ENCODE measurements at regions not wholly inside any gene's neighbourhood (a gene's known extent, or its start where the extent isn't known, plus 50 kb on each side); places are given as distances from the start of the nearest gene placed in this dataset.

GRCh38 chr10:31192475-31192874 lies 126.5 kb upstream of the ZEB1 start:
- H3K9ac ChIP-seq (ENCODE audit: low read length): no peak overlapping the region
- DNase-seq: no peak

GRCh38 chr10:31194986-31195385 lies 124.0 kb upstream of the ZEB1 start:
- H3K36me3 ChIP-seq (ENCODE audit: insufficient read depth, low read length): no peaks in the 10 kb centered on the region
- no peak for DNase-seq
- H3K27ac ChIP-seq (ENCODE audit: low read length): no peak overlapping the region
- H2AFZ ChIP-seq (ENCODE audit: low read length): no peak overlapping the region
- no peak overlapping the region for H3K4me2 ChIP-seq (ENCODE audit: low read depth, low read length, poor library complexity, severe bottlenecking)
- no peaks in the 10 kb centered on the region for H3K9me2 ChIP-seq (replicated peaks; ENCODE audit: insufficient read depth, low read length)
- H3K9ac ChIP-seq (ENCODE audit: low read length): no peak overlapping the region
- no peak overlapping the region for H3K4me3 ChIP-seq (ENCODE audit: low read length)
- H3K4me1 ChIP-seq (ENCODE audit: low read length): no peaks in the 10 kb centered on the region
- no peaks in the 10 kb centered on the region for H3K27me3 ChIP-seq (ENCODE audit: low read length)
- no peaks in the 10 kb centered on the region for H3K79me2 ChIP-seq (ENCODE audit: low read length)
- H3K9me3 ChIP-seq (ENCODE audit: low read length): no peaks in the 10 kb centered on the region
- no peaks in the 10 kb centered on the region for H4K20me1 ChIP-seq (ENCODE audit: insufficient read depth, low read depth, low read length)

More at GRCh38 chr10:31192475-31192874, 126.5 kb upstream of the ZEB1 start:
- H3K36me3 ChIP-seq (ENCODE audit: insufficient read depth, low read length): no peaks in the 10 kb centered on the region
- no peak overlapping the region for H3K27ac ChIP-seq (ENCODE audit: low read length)
- H3K9me2 ChIP-seq (replicated peaks; ENCODE audit: insufficient read depth, low read length): no peaks in the 10 kb centered on the region
- no peaks in the 10 kb centered on the region for H3K27me3 ChIP-seq (ENCODE audit: low read length)
- no peaks in the 10 kb centered on the region for H3K4me1 ChIP-seq (ENCODE audit: low read length)
- H3K4me2 ChIP-seq (ENCODE audit: low read depth, low read length, poor library complexity, severe bottlenecking): no peak overlapping the region
- no peaks in the 10 kb centered on the region for H3K79me2 ChIP-seq (ENCODE audit: low read length)
- H4K20me1 ChIP-seq (ENCODE audit: insufficient read depth, low read depth, low read length): no peaks in the 10 kb centered on the region
- H2AFZ ChIP-seq (ENCODE audit: low read length): no peak overlapping the region
- no peaks in the 10 kb centered on the region for H3K9me3 ChIP-seq (ENCODE audit: low read length)
- no peak overlapping the region for H3K4me3 ChIP-seq (ENCODE audit: low read length)

DNA sequence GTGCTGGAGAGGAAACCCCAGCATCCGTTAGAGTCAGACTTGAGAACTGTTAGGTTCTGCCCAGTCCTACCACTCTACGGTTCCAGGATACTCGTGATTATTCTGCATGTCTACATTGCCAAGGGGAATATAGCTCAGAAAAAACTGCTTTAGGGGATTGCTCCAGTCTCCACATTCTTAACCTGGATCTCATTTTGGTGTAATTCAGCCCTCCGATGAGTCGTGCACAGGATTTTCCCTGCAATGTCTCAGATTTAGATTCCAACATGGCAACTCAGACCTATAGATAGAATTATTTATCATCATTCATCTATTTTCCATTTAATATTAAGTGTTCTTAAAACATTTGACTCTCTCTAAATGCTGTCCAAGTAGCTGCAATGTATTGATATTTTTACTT lies 121.1 kb upstream of the ZEB1 start:
- Histone ChIP-seq H3K36me3 (ENCODE audit: insufficient read depth, low read length) (no peaks in the 10 kb centered on the region), H3K9me2 (replicated peaks; ENCODE audit: insufficient read depth, low read length) (no peaks in the 10 kb centered on the region), H3K4me2 (ENCODE audit: low read depth, low read length, poor library complexity, severe bottlenecking) (no peak overlapping the region), H2AFZ (ENCODE audit: low read length) (no peak overlapping the region), H3K27ac (ENCODE audit: low read length) (no peak overlapping the region), H3K9me3 (ENCODE audit: low read length) (no peaks in the 10 kb centered on the region), H3K9ac (ENCODE audit: low read length) (no peak overlapping the region), H3K79me2 (ENCODE audit: low read length) (no peaks in the 10 kb centered on the region), H3K4me3 (ENCODE audit: low read length) (no peak overlapping the region), H3K27me3 (ENCODE audit: low read length) (no peaks in the 10 kb centered on the region), H3K4me1 (ENCODE audit: low read length) (no peaks in the 10 kb centered on the region), H4K20me1 (ENCODE audit: insufficient read depth, low read depth, low read length) (no peaks in the 10 kb centered on the region)
- DNase-seq: no peak

- H3K27me3 ChIP-seq (ENCODE audit: low read length): no peaks in the 10 kb centered on the region
- H3K9ac ChIP-seq (ENCODE audit: low read length): no peak overlapping the region
- no peaks in the 10 kb centered on the region for H3K9me2 ChIP-seq (replicated peaks; ENCODE audit: insufficient read depth, low read length)
Observed at GRCh38 chr10:31204090-31204489, 114.9 kb upstream of the ZEB1 start.

DNA sequence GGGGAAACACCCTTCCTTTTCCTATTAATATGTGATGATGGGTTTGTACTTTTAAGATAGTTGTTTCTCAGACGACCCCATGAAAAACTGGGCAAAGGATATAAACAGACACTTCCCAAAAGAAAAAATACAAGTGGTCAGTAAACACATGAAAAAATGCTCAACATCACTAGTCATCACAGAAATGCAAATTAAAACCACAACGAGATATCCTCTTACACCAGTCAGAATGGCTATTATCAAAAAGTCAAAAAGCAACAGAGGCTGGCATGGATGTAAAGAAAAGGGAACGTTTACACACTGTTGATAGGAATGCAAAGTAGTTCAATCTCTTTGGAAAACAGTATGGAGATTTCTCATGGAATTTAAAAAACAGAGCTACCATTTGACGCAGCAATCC lies 111.4 kb upstream of the ZEB1 start:
- H3K4me3 ChIP-seq (ENCODE audit: low read length): no peak overlapping the region
- H3K4me1 ChIP-seq (ENCODE audit: low read length): no peaks in the 10 kb centered on the region
- H3K4me2 ChIP-seq (ENCODE audit: low read depth, low read length, poor library complexity, severe bottlenecking): no peak overlapping the region
- no peak overlapping the region for H2AFZ ChIP-seq (ENCODE audit: low read length)
- H3K9me2 ChIP-seq (replicated peaks; ENCODE audit: insufficient read depth, low read length): no peaks in the 10 kb centered on the region
- H4K20me1 ChIP-seq (ENCODE audit: insufficient read depth, low read depth, low read length): no peaks in the 10 kb centered on the region
- H3K27ac ChIP-seq (ENCODE audit: low read length): no peak overlapping the region
- H3K9ac ChIP-seq (ENCODE audit: low read length): no peak overlapping the region
- H3K9me3 ChIP-seq (ENCODE audit: low read length): no peaks in the 10 kb centered on the region
- no peaks in the 10 kb centered on the region for H3K79me2 ChIP-seq (ENCODE audit: low read length)
- H3K36me3 ChIP-seq (ENCODE audit: insufficient read depth, low read length): no peaks in the 10 kb centered on the region
- DNase-seq: no peak
- no peaks in the 10 kb centered on the region for H3K27me3 ChIP-seq (ENCODE audit: low read length)

More at GRCh38 chr10:31204090-31204489, 114.9 kb upstream of the ZEB1 start:
- Histone ChIP-seq H3K4me3 (ENCODE audit: low read length) (no peak overlapping the region), H2AFZ (ENCODE audit: low read length) (no peak overlapping the region), H3K9me3 (ENCODE audit: low read length) (no peaks in the 10 kb centered on the region), H3K36me3 (ENCODE audit: insufficient read depth, low read length) (no peaks in the 10 kb centered on the region), H4K20me1 (ENCODE audit: insufficient read depth, low read depth, low read length) (no peaks in the 10 kb centered on the region), H3K27ac (ENCODE audit: low read length) (no peak overlapping the region), H3K4me2 (ENCODE audit: low read depth, low read length, poor library complexity, severe bottlenecking) (no peak overlapping the region), H3K79me2 (ENCODE audit: low read length) (no peaks in the 10 kb centered on the region), H3K4me1 (ENCODE audit: low read length) (no peaks in the 10 kb centered on the region)
- no peak for DNase-seq

DNA sequence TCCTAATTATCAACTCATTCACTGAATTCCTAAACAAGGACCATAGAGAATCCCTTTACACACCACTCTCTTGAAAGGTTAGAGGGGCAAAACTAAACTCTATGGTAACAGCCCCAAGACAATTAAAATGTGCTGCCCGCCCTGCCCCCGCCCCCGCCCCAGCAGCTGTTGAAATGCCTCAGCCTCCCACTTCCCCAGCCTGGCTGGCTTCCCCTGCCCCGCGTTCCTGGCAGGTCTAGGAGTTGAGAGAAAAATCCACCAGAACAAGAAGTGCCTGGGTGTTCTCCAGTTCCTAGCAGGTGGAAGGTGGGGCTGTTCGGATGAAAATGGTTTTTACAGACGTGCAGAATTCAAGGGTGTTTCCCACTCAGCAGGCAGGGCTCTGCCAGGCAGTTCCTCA lies 109.5 kb upstream of the ZEB1 start:
- H3K9me2 ChIP-seq (replicated peaks; ENCODE audit: insufficient read depth, low read length): no peaks in the 10 kb centered on the region
- H3K27ac ChIP-seq (ENCODE audit: low read length): no peak overlapping the region
- H3K4me2 ChIP-seq (ENCODE audit: low read depth, low read length, poor library complexity, severe bottlenecking): no peak overlapping the region
- no peak for DNase-seq
- no peaks in the 10 kb centered on the region for H4K20me1 ChIP-seq (ENCODE audit: insufficient read depth, low read depth, low read length)
- no peaks in the 10 kb centered on the region for H3K4me1 ChIP-seq (ENCODE audit: low read length)
- H3K79me2 ChIP-seq (ENCODE audit: low read length): no peaks in the 10 kb centered on the region
- H2AFZ ChIP-seq (ENCODE audit: low read length): no peak overlapping the region
- H3K9me3 ChIP-seq (ENCODE audit: low read length): no peaks in the 10 kb centered on the region
- H3K36me3 ChIP-seq (ENCODE audit: insufficient read depth, low read length): no peaks in the 10 kb centered on the region
- H3K9ac ChIP-seq (ENCODE audit: low read length): no peak overlapping the region
- no peaks in the 10 kb centered on the region for H3K27me3 ChIP-seq (ENCODE audit: low read length)
- no peak overlapping the region for H3K4me3 ChIP-seq (ENCODE audit: low read length)

DNA sequence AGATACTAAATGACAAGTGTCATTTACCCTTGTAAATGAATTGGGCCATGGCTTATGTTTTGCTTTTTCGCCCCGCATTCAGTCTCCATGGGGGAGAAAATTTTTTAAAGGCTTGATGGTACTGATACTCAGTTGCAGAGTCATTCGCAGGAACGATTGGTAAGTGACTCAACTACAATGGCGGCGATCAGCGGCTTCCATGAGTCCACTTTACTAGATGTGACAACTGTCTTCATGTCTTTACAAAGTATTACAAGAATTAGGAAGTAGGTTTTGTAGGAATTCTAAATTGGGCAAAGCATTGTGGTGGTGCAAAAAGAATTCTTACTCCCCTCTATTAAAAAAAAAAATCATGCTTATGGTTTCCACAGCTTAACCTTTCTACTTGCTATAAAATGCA lies 108.8 kb upstream of the ZEB1 start:
- Histone ChIP-seq H3K27me3 (ENCODE audit: low read length) (no peaks in the 10 kb centered on the region), H3K4me1 (ENCODE audit: low read length) (no peaks in the 10 kb centered on the region), H4K20me1 (ENCODE audit: insufficient read depth, low read depth, low read length) (no peaks in the 10 kb centered on the region), H3K4me2 (ENCODE audit: low read depth, low read length, poor library complexity, severe bottlenecking) (no peak overlapping the region), H3K79me2 (ENCODE audit: low read length) (no peaks in the 10 kb centered on the region), H3K9me3 (ENCODE audit: low read length) (no peaks in the 10 kb centered on the region), H3K27ac (ENCODE audit: low read length) (no peak overlapping the region), H3K9me2 (replicated peaks; ENCODE audit: insufficient read depth, low read length) (no peaks in the 10 kb centered on the region), H3K9ac (ENCODE audit: low read length) (no peak overlapping the region), H2AFZ (ENCODE audit: low read length) (no peak overlapping the region), H3K4me3 (ENCODE audit: low read length) (no peak overlapping the region), H3K36me3 (ENCODE audit: insufficient read depth, low read length) (no peaks in the 10 kb centered on the region)
- DNase-seq: no peak

DNA sequence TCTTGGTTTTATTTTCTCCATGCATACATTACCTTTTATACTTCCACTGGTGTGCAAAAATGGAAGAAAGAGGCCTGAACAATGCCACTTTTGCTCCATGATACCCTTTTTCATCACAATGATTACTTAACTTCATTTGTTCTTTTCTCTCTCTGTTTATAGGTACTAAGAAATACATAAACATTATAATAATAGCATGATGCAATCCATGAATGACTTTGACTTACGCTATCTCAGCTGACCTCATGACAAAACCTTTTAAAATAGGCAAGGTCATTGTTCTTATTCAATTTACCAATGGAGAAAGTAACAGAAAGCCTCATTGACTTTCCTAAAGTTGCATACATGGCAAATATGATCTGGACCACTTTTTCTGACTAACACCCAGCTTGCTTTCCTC lies 105.1 kb upstream of the ZEB1 start:
- Histone ChIP-seq H3K9me2 (replicated peaks; ENCODE audit: insufficient read depth, low read length) (no peaks in the 10 kb centered on the region), H3K9me3 (ENCODE audit: low read length) (no peaks in the 10 kb centered on the region), H3K9ac (ENCODE audit: low read length) (no peak overlapping the region), H3K36me3 (ENCODE audit: insufficient read depth, low read length) (no peaks in the 10 kb centered on the region), H3K27me3 (ENCODE audit: low read length) (no peaks in the 10 kb centered on the region), H4K20me1 (ENCODE audit: insufficient read depth, low read depth, low read length) (no peaks in the 10 kb centered on the region), H3K4me2 (ENCODE audit: low read depth, low read length, poor library complexity, severe bottlenecking) (no peak overlapping the region), H3K27ac (ENCODE audit: low read length) (no peak overlapping the region), H2AFZ (ENCODE audit: low read length) (no peak overlapping the region), H3K4me3 (ENCODE audit: low read length) (no peak overlapping the region), H3K79me2 (ENCODE audit: low read length) (no peaks in the 10 kb centered on the region), H3K4me1 (ENCODE audit: low read length) (no peaks in the 10 kb centered on the region)
- DNase-seq: no peak

- Histone ChIP-seq H2AFZ (ENCODE audit: low read length) (no peak overlapping the region), H3K36me3 (ENCODE audit: insufficient read depth, low read length) (no peaks in the 10 kb centered on the region), H3K27ac (ENCODE audit: low read length) (no peak overlapping the region), H3K9me3 (ENCODE audit: low read length) (no peaks in the 10 kb centered on the region), H3K79me2 (ENCODE audit: low read length) (no peaks in the 10 kb centered on the region), H3K9ac (ENCODE audit: low read length) (no peak overlapping the region), H3K4me3 (ENCODE audit: low read length) (no peak overlapping the region), H4K20me1 (ENCODE audit: insufficient read depth, low read depth, low read length) (no peaks in the 10 kb centered on the region), H3K27me3 (ENCODE audit: low read length) (no peaks in the 10 kb centered on the region), H3K4me1 (ENCODE audit: low read length) (no peaks in the 10 kb centered on the region), H3K9me2 (replicated peaks; ENCODE audit: insufficient read depth, low read length) (no peaks in the 10 kb centered on the region), H3K4me2 (ENCODE audit: low read depth, low read length, poor library complexity, severe bottlenecking) (no peak overlapping the region)
- DNase-seq: no peak
Observed at GRCh38 chr10:31215052-31215451, 104.0 kb upstream of the ZEB1 start.

Measured in Karpas-422 (cell line).